K562 (cell line): ENCODE measurements at regions not wholly inside any gene's neighbourhood (a gene's known extent, or its start where the extent isn't known, plus 50 kb on each side); places are given as distances from the start of the nearest gene placed in this dataset.

Source experiments
- ATAC-seq: fragments of 200-7000 bp; cut with Tn5 transposase; 3 replicates; pipeline ENCODE4 v1.9.1; 2020; ENCODE audit warnings: moderate library complexity
- BruUV-seq: library from RNA; stranded (reverse); fragments of 400-500 nt; replicated peaks from 2 replicates; lab custom pipeline; 2021; lab: Mats Ljungman, UMichigan
- CTCF ChIA-PET: fragments of 300-600 bp; formaldehyde crosslinking; extraction: SDS; loops from one replicate; lab custom pipeline; 2021; ENCODE audit warnings: low intra/inter-chr PET ratio; lab: Yijun Ruan, JAX
- POLR2A ChIA-PET: fragments of 300-600, 350-650 bp; sonication (Branson Sonifier 250); formaldehyde crosslinking; extraction: SDS; loops from one replicate; lab custom pipeline; 2021; ENCODE audit warnings: antibody characterized with exemption, inconsistent platforms; lab: Yijun Ruan, JAX
- DNase-seq, 4 experiments: peaks; one replicate each; pipeline versions ENCODE4 v3.0.0 to v3.0.0-alpha.2; 2011 to 2018; ENCODE audit warnings: low spot score in 3 of 4, mixed read lengths in 3 of 4; ENCODE audit errors: extremely low read depth in 1 of 4
- FAIRE-seq: peaks from 2 replicates; lab custom pipeline; 2011; peaks lifted over from hg19 to GRCh38; lab: Jason Lieb, UNC
- H2AFZ ChIP-seq: 2 replicates; pipeline ENCODE4 v1.6.0; 2011; ENCODE audit warnings: low read depth, low read length, control low read depth, inconsistent platforms
- H3K27ac ChIP-seq: fragments of 200-600 bp; 3 replicates; pipeline ENCODE4 v1.8.0; 2011; ENCODE audit warnings: low read depth, mild to moderate bottlenecking, control low read depth, inconsistent platforms, low read length, moderate library complexity, mixed read lengths; ENCODE audit errors: extremely low read depth
- H3K27me3 ChIP-seq, 2 experiments: fragments of 300-600 bp in 1 of 2; 2 replicates in 1 of 2; 3 replicates in 1 of 2; pipeline versions ENCODE4 v1.6.0 to v1.8.0; 2011; ENCODE audit warnings: inconsistent platforms in 2 of 2, low read length in 2 of 2, mild to moderate bottlenecking in 1 of 2, mixed read lengths in 1 of 2, moderate library complexity in 1 of 2; ENCODE audit not compliant: control insufficient read depth in 2 of 2, insufficient read depth in 2 of 2
- H3K36me3 ChIP-seq: fragments of 300-600 bp; 3 replicates; pipeline ENCODE4 v1.8.0; 2011; ENCODE audit warnings: mild to moderate bottlenecking, low read length, inconsistent platforms; ENCODE audit not compliant: control insufficient read depth, insufficient read depth
- H3K4me1 ChIP-seq, 2 experiments: fragments of 200-600 bp in 1 of 2; replicated peaks in 1 of 2; 2 replicates in 1 of 2; 3 replicates in 1 of 2; pipeline versions ENCODE4 v1.5.1 to v1.8.0; 2011; ENCODE audit warnings: inconsistent platforms in 2 of 2, low read length in 2 of 2, mild to moderate bottlenecking in 1 of 2, mixed read lengths in 1 of 2, moderate library complexity in 1 of 2; ENCODE audit not compliant: control insufficient read depth in 2 of 2, insufficient read depth in 2 of 2
- H3K4me2 ChIP-seq: 2 replicates; pipeline ENCODE4 v1.6.1; 2011; ENCODE audit warnings: low read length, control low read depth, inconsistent platforms, mixed read lengths; ENCODE audit not compliant: insufficient read depth
- H3K4me3 ChIP-seq: fragments of 200-600 bp; sonication (generic), shearing (Covaris generic); 2 replicates; pipeline ENCODE4 v1.5.1; 2016; ENCODE audit warnings: control low read depth, inconsistent platforms
- H3K79me2 ChIP-seq: fragments of 200-600 bp; 3 replicates; pipeline ENCODE4 v1.8.0; 2011; ENCODE audit warnings: low read length, inconsistent platforms; ENCODE audit not compliant: control insufficient read depth, insufficient read depth
- H3K9ac ChIP-seq, 2 experiments: 2 replicates each; pipeline versions ENCODE4 v1.6.0 to v1.6.1; 2011; ENCODE audit warnings: low read depth in 2 of 2, low read length in 2 of 2, control low read depth in 1 of 2, inconsistent platforms in 1 of 2, mild to moderate bottlenecking in 1 of 2, mixed read lengths in 1 of 2; ENCODE audit not compliant: insufficient read depth in 1 of 2
- H3K9me1 ChIP-seq: one replicate; pipeline ENCODE4 v1.6.0; 2011; ENCODE audit warnings: inconsistent platforms, mild to moderate bottlenecking, low read length, moderate library complexity; ENCODE audit not compliant: control insufficient read depth, insufficient read depth
- H3K9me3 ChIP-seq: replicated peaks from 2 replicates; pipeline ENCODE4 v1.5.1; 2011; ENCODE audit warnings: low read depth, low read length, inconsistent platforms; ENCODE audit not compliant: control insufficient read depth, insufficient read depth
- H4K20me1 ChIP-seq: replicated peaks from 2 replicates; pipeline ENCODE4 v1.6.1; 2011; ENCODE audit warnings: low read length, inconsistent platforms, mixed read lengths; ENCODE audit not compliant: control insufficient read depth, insufficient read depth
- CBX5 ChIP-seq: IDR thresholded peaks from 2 replicates; pipeline ENCODE4 v1.6.1; 2014; ENCODE audit warnings: low read depth, borderline replicate concordance
- FOXK1 ChIP-seq: sonication (generic); formaldehyde crosslinking; IDR thresholded peaks from 2 replicates; pipeline ENCODE4 v1.8.0; 2022; ENCODE audit warnings: missing genetic modification reagents, mild to moderate bottlenecking, borderline replicate concordance
- IRF2 ChIP-seq: sonication (generic); formaldehyde crosslinking; IDR thresholded peaks from 2 replicates; pipeline ENCODE4 v1.8.1; 2022; ENCODE audit warnings: mild to moderate bottlenecking, missing genetic modification reagents
- PRMT5 ChIP-seq: sonication (generic); formaldehyde crosslinking; IDR thresholded peaks from 2 replicates; pipeline ENCODE4 v1.5.0; 2020; ENCODE audit warnings: missing genetic modification reagents
- SMAD3 ChIP-seq: fragments of 450-650 bp; formaldehyde crosslinking; conservative IDR thresholded peaks from 2 replicates; pipeline ENCODE4 v1.4.0; 2020; ENCODE audit warnings: mild to moderate bottlenecking
- STAT5B ChIP-seq: fragments of 250-450 bp; sonication (Bioruptor Pico); IDR thresholded peaks from 2 replicates; pipeline ENCODE4 v1.8.0; 2021; ENCODE audit warnings: mild to moderate bottlenecking, inconsistent platforms
- ZNF347 ChIP-seq: fragments of 450-650 bp; formaldehyde crosslinking; IDR thresholded peaks from 2 replicates; pipeline ENCODE4 v1.4.0; 2020; ENCODE audit warnings: low read depth, mild to moderate bottlenecking, moderate library complexity
- ZNF445 ChIP-seq: fragments of 250-450 bp; sonication (Bioruptor Pico); IDR thresholded peaks from 2 replicates; pipeline ENCODE4 v1.4.0; 2020; ENCODE audit warnings: low read depth, mild to moderate bottlenecking, moderate library complexity
- WGBS: fragments of 100-300 bp; shearing (Covaris generic); methylation state at CpG from one replicate; pipeline ENCODE4 v1.1.6; 2016; ENCODE audit warnings: low coverage, mixed read lengths; ENCODE audit not compliant: insufficient coverage; ENCODE audit errors: missing lambda C conversion rate; 5-methylcytosine and 5-hydroxymethylcytosine counted together
- in situ Hi-C: fragments of 300-500 bp; cut with MboI; formaldehyde crosslinking; loops from 4 replicates; pipeline ENCODE4 v1.15.0; 2018; ENCODE audit warnings: inconsistent platforms, mixed read lengths
- intact Hi-C: fragments of 100-400 bp; cut with micrococcal nuclease; formaldehyde crosslinking; loops from 2 replicates; pipeline ENCODE4 v1.14.2; 2022
- TF ChIP-seq, protein P1 (sequence below): conservative IDR thresholded peaks from 2 replicates; pipeline ENCODE4 v1.6.1; 2011; ENCODE audit warnings: low read depth, mild to moderate bottlenecking, low read length; ENCODE audit not compliant: control insufficient read depth
- TF ChIP-seq, protein P2 (sequence below): fragments of 150-350 bp; IDR thresholded peaks from 2 replicates; pipeline ENCODE4 v1.6.1; 2014; ENCODE audit warnings: low read depth, mild to moderate bottlenecking, low read length, borderline replicate concordance
- TF ChIP-seq, protein P3 (sequence below), 2 experiments: fragments of 250-450 bp in 1 of 2; fragments of 450-650 bp in 1 of 2; sonication (Bioruptor Pico) in 1 of 2; IDR thresholded peaks; 2 replicates each; pipeline versions ENCODE4 v1.6.1 to v1.8.0; 2016 to 2021; ENCODE audit warnings: mild to moderate bottlenecking in 2 of 2, moderate library complexity in 2 of 2, missing compliant biosample characterization in 1 of 2, missing genetic modification characterization in 1 of 2

DNA sequence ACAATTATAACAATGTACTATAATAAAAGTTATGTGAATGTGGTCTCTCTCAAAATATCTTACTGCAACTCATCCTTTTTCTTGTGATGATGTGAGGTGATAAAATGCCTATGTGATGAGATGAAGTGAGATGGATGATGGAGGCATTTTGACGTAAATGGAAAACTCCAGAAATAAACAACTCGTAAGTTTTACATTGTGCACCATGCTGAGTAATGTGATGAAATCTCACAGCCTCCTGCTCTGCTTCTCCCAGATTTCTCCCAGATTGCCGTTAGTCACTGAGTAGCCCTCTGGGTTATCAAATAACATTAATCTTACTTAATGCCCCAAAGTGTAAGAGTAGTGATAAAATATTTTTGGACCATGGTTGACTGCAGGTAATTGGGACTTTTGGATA is 64.8 kb upstream of the SLCO2A1 start (continued):
- TF ChIP-seq, protein P1, sequence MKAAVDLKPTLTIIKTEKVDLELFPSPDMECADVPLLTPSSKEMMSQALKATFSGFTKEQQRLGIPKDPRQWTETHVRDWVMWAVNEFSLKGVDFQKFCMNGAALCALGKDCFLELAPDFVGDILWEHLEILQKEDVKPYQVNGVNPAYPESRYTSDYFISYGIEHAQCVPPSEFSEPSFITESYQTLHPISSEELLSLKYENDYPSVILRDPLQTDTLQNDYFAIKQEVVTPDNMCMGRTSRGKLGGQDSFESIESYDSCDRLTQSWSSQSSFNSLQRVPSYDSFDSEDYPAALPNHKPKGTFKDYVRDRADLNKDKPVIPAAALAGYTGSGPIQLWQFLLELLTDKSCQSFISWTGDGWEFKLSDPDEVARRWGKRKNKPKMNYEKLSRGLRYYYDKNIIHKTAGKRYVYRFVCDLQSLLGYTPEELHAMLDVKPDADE: no peak
- no peak for TF ChIP-seq IRF2 (CRISPR knock-in tag)

DNA sequence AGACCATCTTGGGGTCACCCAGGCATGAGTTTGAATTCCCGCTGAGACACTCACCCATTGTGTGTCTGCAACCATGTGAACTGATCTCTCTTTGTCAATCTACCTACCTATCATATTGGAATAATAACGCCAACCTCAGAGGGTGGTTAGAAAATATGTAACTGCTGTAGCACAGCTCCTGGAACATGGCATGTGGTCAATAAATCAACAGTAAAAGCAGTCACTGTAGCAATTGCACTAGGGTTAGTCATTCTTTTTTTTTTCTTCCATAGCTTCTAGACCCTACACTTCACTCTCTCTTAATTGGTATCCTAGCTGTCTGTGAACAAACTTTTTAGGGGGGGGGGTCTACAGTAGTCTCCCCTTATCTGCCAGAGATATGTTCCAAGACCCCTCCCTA is 64.2 kb upstream of the SLCO2A1 start:
- H3K79me2 ChIP-seq: no peaks in the 10 kb centered on the region
- 0% methylated on average over 2 of the region's 2 CpGs for WGBS
- ChIA-PET CTCF (no interaction called here), POLR2A (interaction anchor here (0.6 kb wide), 1 partner anchor 524 kb away, joined by 3 read pairs; no protein-coding TSS in a partner anchor)
- H4K20me1 ChIP-seq: no peaks in the 10 kb centered on the region
- intact Hi-C loops (no loop called here), in situ Hi-C loops (no loop called here)
- BruUV-seq: no TSS peak
- no peak overlapping the region for H3K4me2 ChIP-seq
- no peaks in the 10 kb centered on the region for H3K9me1 ChIP-seq
- no peak overlapping the region for H3K27ac ChIP-seq
- no peaks in the 10 kb centered on the region for H3K4me1 ChIP-seq
- TF ChIP-seq, protein P2, sequence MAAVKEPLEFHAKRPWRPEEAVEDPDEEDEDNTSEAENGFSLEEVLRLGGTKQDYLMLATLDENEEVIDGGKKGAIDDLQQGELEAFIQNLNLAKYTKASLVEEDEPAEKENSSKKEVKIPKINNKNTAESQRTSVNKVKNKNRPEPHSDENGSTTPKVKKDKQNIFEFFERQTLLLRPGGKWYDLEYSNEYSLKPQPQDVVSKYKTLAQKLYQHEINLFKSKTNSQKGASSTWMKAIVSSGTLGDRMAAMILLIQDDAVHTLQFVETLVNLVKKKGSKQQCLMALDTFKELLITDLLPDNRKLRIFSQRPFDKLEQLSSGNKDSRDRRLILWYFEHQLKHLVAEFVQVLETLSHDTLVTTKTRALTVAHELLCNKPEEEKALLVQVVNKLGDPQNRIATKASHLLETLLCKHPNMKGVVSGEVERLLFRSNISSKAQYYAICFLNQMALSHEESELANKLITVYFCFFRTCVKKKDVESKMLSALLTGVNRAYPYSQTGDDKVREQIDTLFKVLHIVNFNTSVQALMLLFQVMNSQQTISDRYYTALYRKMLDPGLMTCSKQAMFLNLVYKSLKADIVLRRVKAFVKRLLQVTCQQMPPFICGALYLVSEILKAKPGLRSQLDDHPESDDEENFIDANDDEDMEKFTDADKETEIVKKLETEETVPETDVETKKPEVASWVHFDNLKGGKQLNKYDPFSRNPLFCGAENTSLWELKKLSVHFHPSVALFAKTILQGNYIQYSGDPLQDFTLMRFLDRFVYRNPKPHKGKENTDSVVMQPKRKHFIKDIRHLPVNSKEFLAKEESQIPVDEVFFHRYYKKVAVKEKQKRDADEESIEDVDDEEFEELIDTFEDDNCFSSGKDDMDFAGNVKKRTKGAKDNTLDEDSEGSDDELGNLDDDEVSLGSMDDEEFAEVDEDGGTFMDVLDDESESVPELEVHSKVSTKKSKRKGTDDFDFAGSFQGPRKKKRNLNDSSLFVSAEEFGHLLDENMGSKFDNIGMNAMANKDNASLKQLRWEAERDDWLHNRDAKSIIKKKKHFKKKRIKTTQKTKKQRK: no peak
- TF ChIP-seq FOXK1 (CRISPR knock-in tag) (no peak), SMAD3 (CRISPR knock-in tag) (no peak), STAT5B (CRISPR knock-in tag) (no peak), ZNF347 (CRISPR knock-in tag) (no peak), ZNF445 (CRISPR knock-in tag) (no peak), PRMT5 (CRISPR knock-in tag) (no peak), CBX5 (no peak)
- TF ChIP-seq, protein P3, sequence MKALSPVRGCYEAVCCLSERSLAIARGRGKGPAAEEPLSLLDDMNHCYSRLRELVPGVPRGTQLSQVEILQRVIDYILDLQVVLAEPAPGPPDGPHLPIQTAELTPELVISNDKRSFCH (CRISPR knock-in tag; IDR thresholded peaks at IDR 0.05): no peak
- TF ChIP-seq, protein P3 (tag; IDR thresholded peaks at IDR 0.05): no peak
- H3K27me3 ChIP-seq: peaks cover 0 to 3% of the 10 kb centered on the region in 2 experiments; a peak in 2 of 5 replicates
- no peak for DNase-seq
- no peak for FAIRE-seq
- H3K9me3 ChIP-seq: no peaks in the 10 kb centered on the region
- H3K9ac ChIP-seq: no peak overlapping the region
- H3K36me3 ChIP-seq: no peaks in the 10 kb centered on the region
- no peak overlapping the region for H3K4me3 ChIP-seq
- ATAC-seq: no peak
- H2AFZ ChIP-seq: no peak overlapping the region
